H1 (cell line): ENCODE measurements at regions not wholly inside any gene's neighbourhood (a gene's known extent, or its start where the extent isn't known, plus 50 kb on each side); places are given as distances from the start of the nearest gene placed in this dataset.

Source experiments
- CTCF ChIA-PET: fragments of 300-600 bp; sonication (Branson Sonifier 250); formaldehyde crosslinking; loops from one replicate; lab custom pipeline; 2021; ENCODE audit not compliant: partially characterized antibody; lab: Charles Lee
- POLR2A ChIA-PET: fragments of 300-600 bp; sonication (Branson Sonifier 250); formaldehyde crosslinking; loops from one replicate; lab custom pipeline; 2021; ENCODE audit warnings: inconsistent platforms; ENCODE audit not compliant: partially characterized antibody; lab: Charles Lee
- DNase-seq, 2 experiments: peaks; one replicate each; pipeline versions ENCODE4 v3.0.0 to v3.0.0-alpha.2; 2010 to 2022; ENCODE audit warnings: low spot score in 2 of 2, low read depth in 1 of 2, mixed read lengths in 1 of 2
- FAIRE-seq: peaks from 2 replicates; lab custom pipeline; 2011; peaks lifted over from hg19 to GRCh38; lab: Jason Lieb, UNC
- H2AFZ ChIP-seq: 2 replicates; pipeline ENCODE4 v1.8.1; 2012; ENCODE audit warnings: low read length, inconsistent platforms
- H2AK5ac ChIP-seq: 2 replicates; pipeline ENCODE4 v1.6.1; 2013; ENCODE audit warnings: low read depth, low read length
- H2BK120ac ChIP-seq: replicated peaks from 2 replicates; pipeline ENCODE3; 2013; ENCODE audit warnings: low read depth, low read length, inconsistent platforms
- H2BK12ac ChIP-seq: 2 replicates; pipeline ENCODE4 v1.6.1; 2013; ENCODE audit warnings: low read depth, low read length
- H2BK15ac ChIP-seq: 2 replicates; pipeline ENCODE4 v1.6.1; 2013; ENCODE audit warnings: low read length
- H2BK20ac ChIP-seq: 2 replicates; pipeline ENCODE4 v1.6.1; 2013; ENCODE audit warnings: low read length
- H2BK5ac ChIP-seq: 2 replicates; pipeline ENCODE4 v1.6.1; 2013; ENCODE audit warnings: low read depth, low read length
- H3K14ac ChIP-seq: 2 replicates; pipeline ENCODE4 v1.6.1; 2013; ENCODE audit warnings: inconsistent platforms; ENCODE audit not compliant: insufficient read length
- H3K18ac ChIP-seq: 2 replicates; pipeline ENCODE4 v1.6.1; 2013; ENCODE audit warnings: low read length; ENCODE audit errors: extremely low read depth
- H3K23ac ChIP-seq: 2 replicates; pipeline ENCODE4 v1.6.1; 2013; ENCODE audit warnings: inconsistent platforms; ENCODE audit not compliant: insufficient read length
- H3K23me2 ChIP-seq: 2 replicates; pipeline ENCODE4 v1.6.1; 2013; ENCODE audit warnings: low read depth, low read length
- H3K27ac ChIP-seq: 2 replicates; pipeline ENCODE4 v1.6.1; 2011; ENCODE audit warnings: low read depth, low read length, inconsistent platforms
- H3K27me3 ChIP-seq, 4 experiments: replicated peaks in 1 of 4; 1 replicate in 1 of 4; 2 replicates in 3 of 4; pipeline versions ENCODE4 v1.6.1 to v1.8.1; 2011 to 2013; ENCODE audit warnings: low read length in 3 of 4, mild to moderate bottlenecking in 3 of 4, inconsistent platforms in 2 of 4, mixed read lengths in 2 of 4, moderate library complexity in 1 of 4; ENCODE audit not compliant: control insufficient read depth in 3 of 4, insufficient read depth in 3 of 4; ENCODE audit errors: extremely low read depth in 1 of 4
- H3K36me3 ChIP-seq, 4 experiments: 2 replicates each; pipeline versions ENCODE4 v1.6.1 to v1.8.1; 2011 to 2013; ENCODE audit warnings: mild to moderate bottlenecking in 4 of 4, low read length in 3 of 4, moderate library complexity in 2 of 4, control low read depth in 1 of 4, inconsistent platforms in 1 of 4; ENCODE audit not compliant: insufficient read depth in 4 of 4, control insufficient read depth in 2 of 4
- H3K4ac ChIP-seq: replicated peaks from 2 replicates; pipeline ENCODE3; 2013; ENCODE audit warnings: low read length, low read depth, mixed read lengths, inconsistent platforms; ENCODE audit not compliant: insufficient read length
- H3K4me1 ChIP-seq, 4 experiments: replicated peaks in 1 of 4; 1 replicate in 1 of 4; 2 replicates in 3 of 4; pipeline versions ENCODE4 v1.6.1 to v1.8.1; 2011 to 2013; ENCODE audit warnings: low read length in 3 of 4, inconsistent platforms in 2 of 4, mixed read lengths in 1 of 4; ENCODE audit not compliant: insufficient read depth in 4 of 4, control insufficient read depth in 3 of 4
- H3K4me2 ChIP-seq, 2 experiments: 2 replicates each; pipeline versions ENCODE4 v1.6.1 to v1.8.1; 2011 to 2013; ENCODE audit warnings: low read depth in 2 of 2, low read length in 2 of 2, control low read depth in 1 of 2, inconsistent platforms in 1 of 2, mild to moderate bottlenecking in 1 of 2; ENCODE audit not compliant: insufficient read depth in 1 of 2
- H3K4me3 ChIP-seq, 4 experiments: fragments of 200-600, 300-600 bp in 1 of 4; sonication (generic), shearing (Covaris generic), sonication (Bioruptor Twin) in 1 of 4; 2 replicates each; pipeline versions ENCODE4 v1.5.1 to v1.8.1; 2011 to 2016; ENCODE audit warnings: low read length in 4 of 4, low read depth in 3 of 4, control low read depth in 2 of 4, inconsistent platforms in 2 of 4, mild to moderate bottlenecking in 2 of 4, mixed read lengths in 1 of 4, moderate library complexity in 1 of 4; ENCODE audit not compliant: insufficient read depth in 2 of 4; ENCODE audit errors: extremely low read depth in 1 of 4
- H3K56ac ChIP-seq: replicated peaks from 2 replicates; pipeline ENCODE3; 2013; ENCODE audit warnings: low read depth, mild to moderate bottlenecking, mixed read lengths, low read length, inconsistent platforms; ENCODE audit not compliant: insufficient read length
- H3K79me1 ChIP-seq: 2 replicates; pipeline ENCODE4 v1.6.1; 2013; ENCODE audit warnings: low read depth, low read length, control low read depth
- H3K79me2 ChIP-seq, 2 experiments: 2 replicates each; pipeline versions ENCODE4 v1.6.1 to v1.8.1; 2012 to 2013; ENCODE audit warnings: low read length in 2 of 2, mild to moderate bottlenecking in 2 of 2, inconsistent platforms in 1 of 2; ENCODE audit not compliant: insufficient read depth in 2 of 2, control insufficient read depth in 1 of 2
- H3K9ac ChIP-seq, 4 experiments: replicated peaks in 1 of 4; 1 replicate in 1 of 4; 2 replicates in 3 of 4; pipeline versions ENCODE4 v1.6.1 to v1.8.1; 2011 to 2013; ENCODE audit warnings: low read depth in 3 of 4, low read length in 3 of 4, control low read depth in 2 of 4, mild to moderate bottlenecking in 2 of 4, moderate library complexity in 2 of 4, inconsistent platforms in 1 of 4; ENCODE audit errors: extremely low read depth in 1 of 4
- H3K9me3 ChIP-seq, 2 experiments: 2 replicates each; pipeline versions ENCODE4 v1.6.1 to v1.8.1; 2012 to 2013; ENCODE audit warnings: mild to moderate bottlenecking in 2 of 2, moderate library complexity in 2 of 2, control low read depth in 1 of 2, inconsistent platforms in 1 of 2, low read depth in 1 of 2, low read length in 1 of 2, mixed read lengths in 1 of 2; ENCODE audit not compliant: insufficient read depth in 2 of 2
- H4K20me1 ChIP-seq, 2 experiments: replicated peaks in 1 of 2; 2 replicates each; pipeline versions ENCODE3 to v1.8.1; 2011 to 2013; ENCODE audit warnings: inconsistent platforms in 2 of 2, low read length in 2 of 2, mild to moderate bottlenecking in 1 of 2; ENCODE audit not compliant: insufficient read depth in 2 of 2, control insufficient read depth in 1 of 2
- H4K5ac ChIP-seq: 2 replicates; pipeline ENCODE4 v1.6.1; 2013; ENCODE audit warnings: low read length, low read depth, mixed read lengths, inconsistent platforms; ENCODE audit not compliant: insufficient read length
- H4K8ac ChIP-seq: 2 replicates; pipeline ENCODE4 v1.8.0; 2013; ENCODE audit warnings: mild to moderate bottlenecking, moderate library complexity, low read length, inconsistent platforms; ENCODE audit not compliant: insufficient read depth; ENCODE audit errors: extremely low read depth
- H4K91ac ChIP-seq: replicated peaks from 2 replicates; pipeline ENCODE3; 2013; ENCODE audit warnings: low read length, mixed read lengths, inconsistent platforms; ENCODE audit not compliant: insufficient read length
- CBX5 ChIP-seq: fragments of 300-800, 300-1000 bp; sonication (generic); IDR thresholded peaks from 2 replicates; pipeline ENCODE4 v1.7.1; 2016; ENCODE audit warnings: antibody characterized with exemption, low read length, low read depth
- EP300 ChIP-seq, 2 experiments: IDR thresholded peaks; 1 replicate in 1 of 2; 2 replicates in 1 of 2; pipeline ENCODE4 v1.6.1; 2011 to 2012; ENCODE audit warnings: low read depth in 2 of 2, low read length in 2 of 2, mild to moderate bottlenecking in 2 of 2, borderline replicate concordance in 1 of 2, inconsistent platforms in 1 of 2, moderate library complexity in 1 of 2
- HDAC6 ChIP-seq: IDR thresholded peaks from one replicate; pipeline ENCODE4 v1.7.1; 2012; ENCODE audit warnings: low read depth, mild to moderate bottlenecking, inconsistent platforms, low read length, moderate library complexity
- POLR2A ChIP-seq, 2 experiments: IDR thresholded peaks; 1 replicate in 1 of 2; 2 replicates in 1 of 2; pipeline ENCODE4 v1.6.1; 2011; ENCODE audit warnings: low read depth in 2 of 2, low read length in 2 of 2, mild to moderate bottlenecking in 2 of 2; ENCODE audit errors: control extremely low read depth in 1 of 2
- RXRA ChIP-seq: IDR thresholded peaks from 2 replicates; pipeline ENCODE4 v1.6.1; 2011; ENCODE audit warnings: low read depth, mild to moderate bottlenecking, low read length, moderate library complexity; ENCODE audit not compliant: insufficient read depth
- SIN3A ChIP-seq, 2 experiments: IDR thresholded peaks in 1 of 2; conservative IDR thresholded peaks in 1 of 2; 2 replicates each; pipeline ENCODE4 v1.6.1; 2011 to 2012; ENCODE audit warnings: low read length in 2 of 2, improper control_type of control experiment in 1 of 2, low read depth in 1 of 2, mild to moderate bottlenecking in 1 of 2
- TBP ChIP-seq: IDR thresholded peaks from 2 replicates; pipeline ENCODE4 v1.6.1; 2011; ENCODE audit warnings: low read depth, low read length, improper control_type of control experiment
- YY1 ChIP-seq: IDR thresholded peaks from 2 replicates; pipeline ENCODE4 v1.6.1; 2011; ENCODE audit warnings: low read depth, mild to moderate bottlenecking, low read length
- WGBS, 2 experiments: shearing (Covaris generic) in 1 of 2; methylation state at CpG; one replicate each; pipeline versions ENCODE4 v1.1.6 to v1.1.7; 2013 to 2015; ENCODE audit warnings: low lambda C conversion rate in 2 of 2, mixed read lengths in 2 of 2, inconsistent platforms in 1 of 2, low coverage in 1 of 2, missing lambda C conversion rate in 1 of 2; ENCODE audit not compliant: insufficient replicate concordance in 2 of 2, insufficient coverage in 1 of 2, insufficient read length in 1 of 2; ENCODE audit errors: extremely low coverage in 1 of 2, missing lambda C conversion rate in 1 of 2; 5-methylcytosine and 5-hydroxymethylcytosine counted together
- TF ChIP-seq, protein P1 (sequence below): IDR thresholded peaks from 2 replicates; pipeline ENCODE4 v1.6.1; 2012; ENCODE audit warnings: inconsistent platforms
- TF ChIP-seq, protein P2 (sequence below), 3 experiments: IDR thresholded peaks; 1 replicate in 2 of 3; 2 replicates in 1 of 3; pipeline versions ENCODE4 v1.5.1 to v1.6.1; 2011; ENCODE audit warnings: low read length in 3 of 3, mild to moderate bottlenecking in 3 of 3, inconsistent platforms in 2 of 3, low read depth in 1 of 3, moderate library complexity in 1 of 3; ENCODE audit not compliant: insufficient read depth in 1 of 3; ENCODE audit errors: control extremely low read depth in 1 of 3

DNA sequence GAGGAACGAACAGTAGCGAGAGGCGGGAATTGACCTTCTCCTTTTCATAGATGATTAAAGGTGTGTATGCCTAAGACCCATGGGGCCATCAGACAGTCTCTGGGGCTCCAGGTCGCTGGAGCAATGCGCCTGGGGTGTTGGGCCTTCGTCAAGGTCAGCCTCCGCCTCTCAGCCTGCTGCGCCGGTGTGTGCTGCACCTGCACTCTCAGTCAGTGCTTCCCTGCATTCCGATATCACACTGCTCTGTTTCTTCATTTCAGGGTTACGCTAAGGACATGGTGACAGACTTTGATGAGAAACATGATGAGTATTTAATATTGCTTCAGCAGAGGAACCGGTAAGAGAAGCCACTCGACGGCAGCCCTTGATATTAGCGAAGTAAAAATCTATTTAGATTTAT, 68.2 kb downstream of the KATNIP start:
- no peak overlapping the region for H2BK12ac ChIP-seq
- H3K79me2 ChIP-seq = no peaks in the 10 kb centered on the region
- no peaks in the 10 kb centered on the region for H3K36me3 ChIP-seq
- no peak overlapping the region for H2BK5ac ChIP-seq
- TF ChIP-seq POLR2A (IDR thresholded peaks at IDR 0.05; ENCODE audit: control extremely low read depth in 1 of 2, low read depth in 2 of 2, low read length in 2 of 2) = no peak
- no peak for TF ChIP-seq CBX5
- no peak for TF ChIP-seq YY1
- no peak for TF ChIP-seq HDAC6
- TF ChIP-seq, protein P1, sequence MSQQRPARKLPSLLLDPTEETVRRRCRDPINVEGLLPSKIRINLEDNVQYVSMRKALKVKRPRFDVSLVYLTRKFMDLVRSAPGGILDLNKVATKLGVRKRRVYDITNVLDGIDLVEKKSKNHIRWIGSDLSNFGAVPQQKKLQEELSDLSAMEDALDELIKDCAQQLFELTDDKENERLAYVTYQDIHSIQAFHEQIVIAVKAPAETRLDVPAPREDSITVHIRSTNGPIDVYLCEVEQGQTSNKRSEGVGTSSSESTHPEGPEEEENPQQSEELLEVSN = no peak
- TF ChIP-seq, protein P2, sequence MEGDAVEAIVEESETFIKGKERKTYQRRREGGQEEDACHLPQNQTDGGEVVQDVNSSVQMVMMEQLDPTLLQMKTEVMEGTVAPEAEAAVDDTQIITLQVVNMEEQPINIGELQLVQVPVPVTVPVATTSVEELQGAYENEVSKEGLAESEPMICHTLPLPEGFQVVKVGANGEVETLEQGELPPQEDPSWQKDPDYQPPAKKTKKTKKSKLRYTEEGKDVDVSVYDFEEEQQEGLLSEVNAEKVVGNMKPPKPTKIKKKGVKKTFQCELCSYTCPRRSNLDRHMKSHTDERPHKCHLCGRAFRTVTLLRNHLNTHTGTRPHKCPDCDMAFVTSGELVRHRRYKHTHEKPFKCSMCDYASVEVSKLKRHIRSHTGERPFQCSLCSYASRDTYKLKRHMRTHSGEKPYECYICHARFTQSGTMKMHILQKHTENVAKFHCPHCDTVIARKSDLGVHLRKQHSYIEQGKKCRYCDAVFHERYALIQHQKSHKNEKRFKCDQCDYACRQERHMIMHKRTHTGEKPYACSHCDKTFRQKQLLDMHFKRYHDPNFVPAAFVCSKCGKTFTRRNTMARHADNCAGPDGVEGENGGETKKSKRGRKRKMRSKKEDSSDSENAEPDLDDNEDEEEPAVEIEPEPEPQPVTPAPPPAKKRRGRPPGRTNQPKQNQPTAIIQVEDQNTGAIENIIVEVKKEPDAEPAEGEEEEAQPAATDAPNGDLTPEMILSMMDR (IDR thresholded peaks at IDR 0.05; ENCODE audit: control extremely low read depth in 1 of 3, insufficient read depth in 1 of 3, low read depth in 1 of 3, low read length in 3 of 3) = no peak
- no peak for TF ChIP-seq SIN3A (conservative IDR thresholded peaks at IDR 0.05 in 1 of 2, IDR thresholded peaks at IDR 0.05 in 1 of 2; ENCODE audit: low read depth in 1 of 2, low read length in 2 of 2)
- TF ChIP-seq EP300 (IDR thresholded peaks at IDR 0.05; ENCODE audit: borderline replicate concordance in 1 of 2, low read depth in 2 of 2, low read length in 2 of 2) = no peak
- TF ChIP-seq RXRA = no peak
- TF ChIP-seq TBP = no peak
- H2AK5ac ChIP-seq = no peak overlapping the region
- no peaks in the 10 kb centered on the region for H4K20me1 ChIP-seq
- H3K4me3 ChIP-seq = no peak overlapping the region
- H3K4me1 ChIP-seq = peaks cover 0 to 2% (median 0%) of the 10 kb centered on the region in 4 experiments; a peak in 1 of 7 replicates
- POLR2A ChIA-PET = no interaction called here
- H3K14ac ChIP-seq = no peak overlapping the region
- no peak overlapping the region for H4K8ac ChIP-seq
- H2AFZ ChIP-seq = no peak overlapping the region
- no peak overlapping the region for H4K91ac ChIP-seq
- WGBS, 2 experiments = 89% methylated on average over 15 of the region's 15 CpGs; no CpG with 5 or more reads in 1 of the 2 experiments
- no peak overlapping the region for H2BK120ac ChIP-seq
- H2BK15ac ChIP-seq = no peak overlapping the region
- no peak for DNase-seq
- H3K27me3 ChIP-seq = no peaks in the 10 kb centered on the region
- H2BK20ac ChIP-seq = no peak overlapping the region
- CTCF ChIA-PET = no interaction called here
- no peak overlapping the region for H3K27ac ChIP-seq
- no peak overlapping the region for H3K23ac ChIP-seq
- H4K5ac ChIP-seq = no peak overlapping the region
- H3K9me3 ChIP-seq = no peaks in the 10 kb centered on the region
- H3K9ac ChIP-seq = no peak overlapping the region
- no peak for FAIRE-seq
- H3K79me1 ChIP-seq = no peaks in the 10 kb centered on the region
- H3K4me2 ChIP-seq = no peak overlapping the region
- H3K56ac ChIP-seq = no peak overlapping the region
- H3K23me2 ChIP-seq = no peaks in the 10 kb centered on the region
- H3K18ac ChIP-seq = no peak overlapping the region
- no peak overlapping the region for H3K4ac ChIP-seq
